GM10266 (cell line): ENCODE measurements at regions not wholly inside any gene's neighbourhood (a gene's known extent, or its start where the extent isn't known, plus 50 kb on each side); places are given as distances from the start of the nearest gene placed in this dataset.
A peak's percentile ranks its signal among the peaks of the same experiment; 100 is the strongest.

Experiments
- DNase-seq: peaks from one replicate; pipeline ENCODE4 v3.0.0; 2012; ENCODE audit errors: extremely low spot score
- CTCF ChIP-seq: IDR thresholded peaks from 2 replicates; pipeline ENCODE4 v1.5.1; 2012; ENCODE audit warnings: mild to moderate bottlenecking, low read depth; ENCODE audit not compliant: control insufficient read depth, insufficient read depth; ENCODE audit errors: missing control alignments

GRCh38 chr3:18018491-18019160 lies 276.2 kb upstream of the TBC1D5 start:
- DNase-seq, result no peak

GRCh38 chr3:18016366-18016765 lies 273.9 kb upstream of the TBC1D5 start:
- no peak for DNase-seq
- TF ChIP-seq CTCF, result no peak

More at GRCh38 chr3:18018491-18019160, 276.2 kb upstream of the TBC1D5 start:
- TF ChIP-seq CTCF, result no peak

DNA sequence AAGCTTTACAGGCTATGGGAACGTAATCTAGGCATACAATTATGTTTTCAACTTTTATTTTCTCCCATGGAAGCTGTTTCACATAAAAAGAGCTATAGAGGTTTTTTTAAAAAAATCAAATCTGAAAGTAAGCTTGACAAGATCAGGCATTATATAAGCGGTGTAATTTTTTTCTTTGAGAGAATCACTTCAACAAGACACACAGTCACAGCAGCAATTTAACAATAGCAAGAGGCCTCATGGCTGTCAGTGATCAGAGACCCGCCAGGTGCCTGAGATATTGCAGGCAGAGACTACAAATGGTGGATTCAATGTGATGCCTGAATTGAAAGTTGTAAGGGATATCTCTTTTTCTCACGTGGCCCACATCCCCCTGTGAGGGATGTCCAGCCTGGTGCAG lies 270.5 kb upstream of the TBC1D5 start:
- TF ChIP-seq CTCF, result no peak
- no peak for DNase-seq

GRCh38 chr3:18012436-18012835 lies 270.0 kb upstream of the TBC1D5 start:
- no peak for DNase-seq
- TF ChIP-seq CTCF, result no peak

DNA sequence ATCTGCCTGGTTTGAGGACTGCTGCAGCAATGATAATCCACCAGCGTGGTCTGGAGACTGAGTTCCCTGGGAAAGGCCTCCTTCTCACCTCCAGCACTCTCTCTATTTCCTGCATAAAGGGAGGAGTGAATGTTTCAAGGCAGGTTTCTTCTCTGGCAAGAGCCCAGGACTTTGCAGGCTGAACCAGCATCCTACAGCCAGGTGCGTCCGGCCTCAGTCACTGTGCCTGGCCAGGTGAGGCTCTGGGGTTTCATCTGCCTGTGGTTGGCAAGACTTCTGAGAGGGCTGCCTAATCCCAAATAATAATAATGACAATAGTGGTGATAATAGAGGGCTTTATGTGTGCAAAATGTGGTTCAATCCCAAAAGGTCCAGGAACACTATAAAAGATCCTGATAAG lies 269.0 kb upstream of the TBC1D5 start:
- no peak for DNase-seq

GRCh38 chr3:18010001-18010400 lies 267.6 kb upstream of the TBC1D5 start:
- no peak for DNase-seq
- peak; percentile 2 for TF ChIP-seq CTCF

More for the DNA sequence above, 269.0 kb upstream of the TBC1D5 start:
- no peak for TF ChIP-seq CTCF

- no peak for DNase-seq
- no peak for TF ChIP-seq CTCF
Measured at GRCh38 chr3:18008706-18009368, 266.4 kb upstream of the TBC1D5 start.
